ENCODE measurements at regions not wholly inside any gene's neighbourhood (a gene's known extent, or its start where the extent isn't known, plus 50 kb on each side); places are given as distances from the start of the nearest gene placed in this dataset.

- no peak for TF ChIP-seq RAD21 (conservative IDR thresholded peaks at IDR 0.05)
- TF ChIP-seq EZH2 (IDR thresholded peaks at IDR 0.05; ENCODE audit: borderline replicate concordance, insufficient read depth, low read length, poor library complexity, severe bottlenecking): no peak
- no peak for TF ChIP-seq CTCF (IDR thresholded peaks at IDR 0.05; ENCODE audit: poor library complexity, severe bottlenecking)
- no peak for TF ChIP-seq POLR2AphosphoS5 (IDR thresholded peaks at IDR 0.05)
- no peak for TF ChIP-seq MXI1 (conservative IDR thresholded peaks at IDR 0.05; ENCODE audit: poor library complexity, severe bottlenecking)
Observed at GRCh38 chr15:36110659-36110993, 468.8 kb upstream of the CDIN1 start.

All from neural cell (in vitro differentiated cells).